Calu3 (cell line): ENCODE measurements at regions not wholly inside any gene's neighbourhood (a gene's known extent, or its start where the extent isn't known, plus 50 kb on each side); places are given as distances from the start of the nearest gene placed in this dataset.

ENCODE experiments used
- BruUV-seq: library from RNA; stranded (reverse); fragments of 400-500 nt; replicated peaks from 2 replicates; lab custom pipeline; 2021; lab: Mats Ljungman, UMichigan
- CTCF ChIA-PET: fragments of 300-600 bp; sonication (Branson Sonifier 250); formaldehyde crosslinking; loops from one replicate; lab custom pipeline; 2022; ENCODE audit warnings: antibody characterized with exemption; lab: Charles Lee
- DNase-seq: peaks from one replicate; pipeline ENCODE4 v3.0.0; 2022
- H3K27ac Mint-ChIP-seq: one replicate; pipeline ENCODE4 v1.8.0; 2022; ENCODE audit warnings: mixed read lengths; ENCODE audit not compliant: unreplicated experiment
- H3K27me3 Mint-ChIP-seq: one replicate; pipeline ENCODE4 v1.8.0; 2022; ENCODE audit warnings: mixed read lengths; ENCODE audit not compliant: unreplicated experiment
- H3K36me3 Mint-ChIP-seq: one replicate; pipeline ENCODE4 v1.8.0; 2022; ENCODE audit warnings: mild to moderate bottlenecking, moderate library complexity, mixed read lengths; ENCODE audit not compliant: insufficient read depth, unreplicated experiment
- H3K4me1 Mint-ChIP-seq: one replicate; pipeline ENCODE4 v1.8.0; 2022; ENCODE audit warnings: mild to moderate bottlenecking, low read depth, mixed read lengths; ENCODE audit not compliant: unreplicated experiment
- H3K4me3 Mint-ChIP-seq: one replicate; pipeline ENCODE4 v1.8.0; 2022; ENCODE audit warnings: mild to moderate bottlenecking, low read depth, moderate library complexity, mixed read lengths; ENCODE audit not compliant: unreplicated experiment
- H3K9me3 Mint-ChIP-seq: one replicate; pipeline ENCODE4 v1.8.0; 2022; ENCODE audit warnings: low read depth, mixed read lengths; ENCODE audit not compliant: unreplicated experiment
- intact Hi-C: fragments of 100-400 bp; cut with micrococcal nuclease; formaldehyde crosslinking; loops from one replicate; pipeline ENCODE4 v1.10.0; 2022; ENCODE audit not compliant: unreplicated experiment
- TF ChIP-seq, protein P1 (sequence below): fragments of 200-600 bp; IDR thresholded peaks from one replicate; pipeline ENCODE4 v1.8.0; 2022; ENCODE audit warnings: antibody characterized with exemption; ENCODE audit not compliant: unreplicated experiment

DNA sequence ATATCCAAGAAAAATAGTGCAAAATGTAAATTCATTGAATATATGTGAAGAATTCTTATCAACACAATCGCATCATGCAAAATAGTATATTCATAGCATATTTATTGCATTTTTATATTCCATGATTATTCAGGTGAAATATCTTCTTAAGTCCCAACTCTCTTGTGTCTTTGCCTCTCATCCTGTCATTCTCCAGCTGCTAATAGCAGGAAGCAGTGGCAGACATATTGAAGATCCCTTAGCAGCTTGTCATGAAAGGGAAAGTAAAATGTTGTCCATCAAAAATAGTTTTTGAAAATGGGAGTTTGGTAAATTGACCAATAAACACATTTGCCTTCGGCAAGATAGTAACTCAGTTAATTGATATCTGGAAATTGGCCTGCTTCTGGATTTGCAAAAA, 265.3 kb upstream of the TGFBR2 start:
- Mint-ChIP-seq H3K27ac (no peak overlapping the region), H3K4me3 (no peak overlapping the region), H3K4me1 (peaks cover 47% of the 10 kb centered on the region), H3K27me3 (no peaks in the 10 kb centered on the region), H3K36me3 (no peaks in the 10 kb centered on the region), H3K9me3 (peaks cover 2% of the 10 kb centered on the region)
- CTCF ChIA-PET = no interaction called here
- TF ChIP-seq, protein P1, sequence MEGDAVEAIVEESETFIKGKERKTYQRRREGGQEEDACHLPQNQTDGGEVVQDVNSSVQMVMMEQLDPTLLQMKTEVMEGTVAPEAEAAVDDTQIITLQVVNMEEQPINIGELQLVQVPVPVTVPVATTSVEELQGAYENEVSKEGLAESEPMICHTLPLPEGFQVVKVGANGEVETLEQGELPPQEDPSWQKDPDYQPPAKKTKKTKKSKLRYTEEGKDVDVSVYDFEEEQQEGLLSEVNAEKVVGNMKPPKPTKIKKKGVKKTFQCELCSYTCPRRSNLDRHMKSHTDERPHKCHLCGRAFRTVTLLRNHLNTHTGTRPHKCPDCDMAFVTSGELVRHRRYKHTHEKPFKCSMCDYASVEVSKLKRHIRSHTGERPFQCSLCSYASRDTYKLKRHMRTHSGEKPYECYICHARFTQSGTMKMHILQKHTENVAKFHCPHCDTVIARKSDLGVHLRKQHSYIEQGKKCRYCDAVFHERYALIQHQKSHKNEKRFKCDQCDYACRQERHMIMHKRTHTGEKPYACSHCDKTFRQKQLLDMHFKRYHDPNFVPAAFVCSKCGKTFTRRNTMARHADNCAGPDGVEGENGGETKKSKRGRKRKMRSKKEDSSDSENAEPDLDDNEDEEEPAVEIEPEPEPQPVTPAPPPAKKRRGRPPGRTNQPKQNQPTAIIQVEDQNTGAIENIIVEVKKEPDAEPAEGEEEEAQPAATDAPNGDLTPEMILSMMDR = no peak
- BruUV-seq = no TSS peak
- DNase-seq = no peak
- intact Hi-C loops = loop anchor here (5.0 to 10.0 kb wide), 4 partner anchors 54 to 266 kb away; partner anchors contain the start of gene TGFBR2

GRCh38 chr3:30341851-30342250, 264.6 kb upstream of the TGFBR2 start:
- no TSS peak for BruUV-seq
- DNase-seq = no peak
- Mint-ChIP-seq H3K9me3 (peaks cover 2% of the 10 kb centered on the region), H3K4me3 (no peak overlapping the region), H3K27ac (peak overlapping the region; percentile 40), H3K27me3 (no peaks in the 10 kb centered on the region), H3K4me1 (peaks cover 54% of the 10 kb centered on the region), H3K36me3 (no peaks in the 10 kb centered on the region)
- CTCF ChIA-PET = no interaction called here
- TF ChIP-seq, protein P1 = no peak
- intact Hi-C loops = loop anchor here (5.0 to 10.0 kb wide), 4 partner anchors 55 to 265 kb away; partner anchors contain the start of gene TGFBR2

DNA sequence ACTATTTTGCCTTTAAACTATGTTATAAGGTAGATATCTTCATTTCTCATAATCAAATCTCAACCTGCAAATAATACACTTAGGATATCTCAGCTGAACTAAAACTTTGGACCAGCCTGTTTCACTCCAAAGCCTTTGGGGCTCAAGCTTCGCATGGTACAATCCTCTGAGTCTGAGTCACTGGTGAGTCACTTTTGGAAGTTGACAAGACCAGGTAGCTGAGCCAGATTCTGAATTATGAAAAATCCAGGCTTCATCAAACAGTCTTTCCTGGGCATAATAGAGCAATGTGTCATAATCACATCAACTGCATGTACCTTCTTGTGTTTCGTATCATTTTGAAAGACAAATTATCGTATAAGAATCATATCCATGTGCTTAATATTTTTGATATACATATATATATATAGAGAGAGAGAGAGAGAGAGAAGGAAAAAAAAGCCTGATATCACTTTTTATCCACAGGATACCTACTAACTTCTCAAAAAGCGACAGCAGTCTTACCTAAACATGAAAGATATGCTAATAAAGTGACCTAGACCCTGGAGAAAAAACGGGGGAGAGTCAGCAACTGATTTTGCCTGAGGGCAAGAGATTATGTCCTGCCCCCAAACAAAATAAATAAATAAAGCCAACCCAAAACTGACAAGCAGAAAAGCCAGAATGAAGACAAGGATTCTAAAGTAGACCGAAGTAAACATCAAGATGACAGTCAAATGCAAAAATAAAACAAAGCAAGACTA, 263.9 kb upstream of the TGFBR2 start:
- CTCF ChIA-PET = no interaction called here
- Mint-ChIP-seq H3K9me3 (peaks cover 2% of the 10 kb centered on the region), H3K27me3 (no peaks in the 10 kb centered on the region), H3K27ac (peak overlapping the region; percentile 40), H3K4me3 (peak overlapping the region; percentile 46), H3K36me3 (no peaks in the 10 kb centered on the region), H3K4me1 (peaks cover 58% of the 10 kb centered on the region)
- intact Hi-C loops = loop anchor here (5.0 to 10.0 kb wide), 4 partner anchors 55 to 265 kb away; partner anchors contain the start of gene TGFBR2
- DNase-seq = peak; percentile 63
- TF ChIP-seq, protein P1 = no peak
- BruUV-seq = no TSS peak

GRCh38 chr3:30343067-30343831, 263.2 kb upstream of the TGFBR2 start:
- H3K4me3 Mint-ChIP-seq = peak overlapping the region; percentile 46
- H3K9me3 Mint-ChIP-seq = no peaks in the 10 kb centered on the region
- CTCF ChIA-PET = no interaction called here
- intact Hi-C loops = loop anchor here (5.0 to 10.0 kb wide), 4 partner anchors 56 to 264 kb away; partner anchors contain the start of gene TGFBR2
- peak overlapping the region; percentile 40 for H3K27ac Mint-ChIP-seq
- no TSS peak for BruUV-seq
- TF ChIP-seq, protein P1 = no peak
- H3K4me1 Mint-ChIP-seq = peaks cover 66% of the 10 kb centered on the region
- no peak for DNase-seq
- H3K36me3 Mint-ChIP-seq = no peaks in the 10 kb centered on the region
- H3K27me3 Mint-ChIP-seq = no peaks in the 10 kb centered on the region
